SK-N-SH (cell line): ENCODE measurements at regions not wholly inside any gene's neighbourhood (a gene's known extent, or its start where the extent isn't known, plus 50 kb on each side); places are given as distances from the start of the nearest gene placed in this dataset.

ENCODE experiments used
- CTCF ChIA-PET: fragments of 300-600, 350-600 bp; formaldehyde crosslinking; extraction: SDS; loops from one replicate; lab custom pipeline; 2021; lab: Yijun Ruan, JAX
- POLR2A ChIA-PET: fragments of 350-600 bp; sonication (Branson Sonifier 250); formaldehyde crosslinking; extraction: SDS; loops from one replicate; lab custom pipeline; 2020; ENCODE audit warnings: antibody characterized with exemption, inconsistent platforms; lab: Yijun Ruan, JAX
- DNase-seq: peaks from one replicate; pipeline ENCODE4 v3.0.0; 2012
- H2AFZ ChIP-seq: fragments of 200-600 bp; sonication (generic); 2 replicates; pipeline ENCODE4 v1.8.1; 2016; ENCODE audit warnings: antibody characterized with exemption, mild to moderate bottlenecking, low read depth
- H3F3A ChIP-seq: fragments of 200-600 bp; sonication (generic); replicated peaks from 2 replicates; pipeline ENCODE3; 2016; ENCODE audit warnings: antibody characterized with exemption, mild to moderate bottlenecking; ENCODE audit not compliant: insufficient read depth
- H3K27ac ChIP-seq, 2 experiments: fragments of 200-500 bp in 1 of 2; fragments of 200-600 bp in 1 of 2; sonication (Bioruptor generic) in 1 of 2; sonication (generic), shearing (Covaris generic) in 1 of 2; 2 replicates each; pipeline versions ENCODE4 v1.5.1 to v1.6.1; 2014 to 2016; ENCODE audit warnings: low read depth in 2 of 2, inconsistent platforms in 1 of 2, low read length in 1 of 2, mild to moderate bottlenecking in 1 of 2, mixed read lengths in 1 of 2
- H3K27me3 ChIP-seq: fragments of 200-600 bp; sonication (generic), shearing (Covaris generic); 2 replicates; pipeline ENCODE4 v1.6.1; 2016; ENCODE audit warnings: mixed run types; ENCODE audit not compliant: insufficient read depth
- H3K36me3 ChIP-seq, 2 experiments: fragments of 200-500 bp in 1 of 2; fragments of 200-600 bp in 1 of 2; sonication (Bioruptor generic) in 1 of 2; sonication (generic) in 1 of 2; replicated peaks in 1 of 2; 2 replicates each; pipeline versions ENCODE3 to v1.5.1; 2014 to 2016; ENCODE audit warnings: low read length in 1 of 2, mild to moderate bottlenecking in 1 of 2; ENCODE audit not compliant: insufficient read depth in 2 of 2, control insufficient read depth in 1 of 2
- H3K4me1 ChIP-seq, 2 experiments: fragments of 200-500 bp in 1 of 2; fragments of 200-600 bp in 1 of 2; sonication (Bioruptor generic) in 1 of 2; sonication (generic), shearing (Covaris generic) in 1 of 2; 2 replicates each; pipeline versions ENCODE4 v1.5.1 to v1.6.1; 2014 to 2016; ENCODE audit warnings: low read depth in 1 of 2, low read length in 1 of 2, mixed run types in 1 of 2; ENCODE audit not compliant: insufficient read depth in 2 of 2, control insufficient read depth in 1 of 2
- H3K4me2 ChIP-seq: fragments of 200-600 bp; sonication (generic), shearing (Covaris generic); 2 replicates; pipeline ENCODE4 v1.6.1; 2017; ENCODE audit warnings: mixed run types
- H3K4me3 ChIP-seq, 2 experiments: fragments of 200-500 bp in 1 of 2; fragments of 200-600 bp in 1 of 2; sonication (Bioruptor generic) in 1 of 2; sonication (generic), shearing (Covaris generic) in 1 of 2; 2 replicates each; pipeline versions ENCODE4 v1.5.1 to v1.8.1; 2014 to 2016; ENCODE audit warnings: low read depth in 2 of 2, inconsistent platforms in 1 of 2, low read length in 1 of 2, mild to moderate bottlenecking in 1 of 2, mixed read lengths in 1 of 2, moderate library complexity in 1 of 2
- H3K79me2 ChIP-seq: fragments of 200-600 bp; sonication (generic); 2 replicates; pipeline ENCODE4 v1.8.1; 2017; ENCODE audit warnings: mild to moderate bottlenecking; ENCODE audit not compliant: insufficient read depth
- H3K9ac ChIP-seq: fragments of 200-600 bp; sonication (generic); 2 replicates; pipeline ENCODE4 v1.6.1; 2017; ENCODE audit warnings: mixed run types
- H3K9me2 ChIP-seq: fragments of 200-600 bp; sonication (generic); 2 replicates; pipeline ENCODE4 v1.6.1; 2017; ENCODE audit warnings: mixed run types
- H3K9me3 ChIP-seq: fragments of 200-600 bp; sonication (generic); 2 replicates; pipeline ENCODE4 v1.6.1; 2017; ENCODE audit warnings: mixed run types, mild to moderate bottlenecking, moderate library complexity
- H4K20me1 ChIP-seq: fragments of 200-600 bp; sonication (generic); 2 replicates; pipeline ENCODE4 v1.6.1; 2017; ENCODE audit warnings: mild to moderate bottlenecking, mixed run types; ENCODE audit not compliant: insufficient read depth
- EP300 ChIP-seq, 2 experiments: IDR thresholded peaks; 2 replicates each; pipeline versions ENCODE4 v1.4.0 to v1.6.1; 2012; ENCODE audit warnings: borderline replicate concordance in 1 of 2, low read depth in 1 of 2, low read length in 1 of 2
- EZH2phosphoT487 ChIP-seq: fragments of 200-600 bp; sonication (generic); IDR thresholded peaks from 2 replicates; pipeline ENCODE4 v1.6.1; 2017; ENCODE audit warnings: low read depth, mixed run types, mild to moderate bottlenecking, antibody characterized with exemption, moderate library complexity, borderline replicate concordance
- FOXJ3 ChIP-seq: sonication (generic); formaldehyde crosslinking; IDR thresholded peaks from 2 replicates; pipeline ENCODE4 v1.5.1; 2020; ENCODE audit warnings: mild to moderate bottlenecking, missing genetic modification reagents
- FOXM1 ChIP-seq: IDR thresholded peaks from 2 replicates; pipeline ENCODE4 v1.4.0; 2012; ENCODE audit warnings: low read depth, mild to moderate bottlenecking
- GABPA ChIP-seq: IDR thresholded peaks from 2 replicates; pipeline ENCODE4 v1.4.0; 2012; ENCODE audit warnings: low read depth, mild to moderate bottlenecking
- GATA2 ChIP-seq: sonication (generic); formaldehyde crosslinking; IDR thresholded peaks from 2 replicates; pipeline ENCODE4 v1.5.0; 2020; ENCODE audit warnings: mild to moderate bottlenecking, missing genetic modification reagents
- JUND ChIP-seq: IDR thresholded peaks from 2 replicates; pipeline ENCODE4 v1.4.0; 2012
- MXI1 ChIP-seq: IDR thresholded peaks from 2 replicates; pipeline ENCODE4 v1.6.1; 2012; ENCODE audit warnings: mild to moderate bottlenecking, low read depth, low read length, improper control_type of control experiment
- RAD21 ChIP-seq: IDR thresholded peaks from 2 replicates; pipeline ENCODE4 v1.6.1; 2012; ENCODE audit warnings: mild to moderate bottlenecking, low read length
- RCOR1 ChIP-seq: fragments of 150-350 bp; IDR thresholded peaks from 2 replicates; pipeline ENCODE4 v1.6.1; 2017; ENCODE audit warnings: antibody characterized with exemption, low read length
- SMC3 ChIP-seq: IDR thresholded peaks from 2 replicates; pipeline ENCODE4 v1.6.1; 2012; ENCODE audit warnings: low read depth, low read length, improper control_type of control experiment
- TCF12 ChIP-seq: IDR thresholded peaks from 2 replicates; pipeline ENCODE4 v1.4.0; 2012
- TEAD4 ChIP-seq: IDR thresholded peaks from 2 replicates; pipeline ENCODE4 v1.4.0; 2012; ENCODE audit warnings: mild to moderate bottlenecking, borderline replicate concordance; ENCODE audit not compliant: insufficient read depth
- YY1 ChIP-seq: IDR thresholded peaks from 2 replicates; pipeline ENCODE4 v1.4.0; 2012; ENCODE audit warnings: low read depth, mild to moderate bottlenecking
- WGBS: methylation state at CpG from one replicate; pipeline ENCODE4 v1.1.6; 2017; ENCODE audit warnings: low lambda C conversion rate; 5-methylcytosine and 5-hydroxymethylcytosine counted together
- TF ChIP-seq, protein P1 (sequence below): IDR thresholded peaks from 2 replicates; pipeline ENCODE4 v1.6.1; 2012; ENCODE audit warnings: mild to moderate bottlenecking, low read depth, low read length, moderate library complexity
- TF ChIP-seq, protein P2 (sequence below): IDR thresholded peaks from 2 replicates; pipeline ENCODE4 v1.4.0; 2012; ENCODE audit warnings: low read depth
- TF ChIP-seq, protein P3 (sequence below): IDR thresholded peaks from 2 replicates; pipeline ENCODE4 v1.4.0; 2012; ENCODE audit warnings: low read depth, borderline replicate concordance
- TF ChIP-seq, protein P4 (sequence below): fragments of 150-350 bp; IDR thresholded peaks from 2 replicates; pipeline ENCODE4 v1.6.1; 2016; ENCODE audit warnings: mild to moderate bottlenecking, low read depth, low read length

DNA sequence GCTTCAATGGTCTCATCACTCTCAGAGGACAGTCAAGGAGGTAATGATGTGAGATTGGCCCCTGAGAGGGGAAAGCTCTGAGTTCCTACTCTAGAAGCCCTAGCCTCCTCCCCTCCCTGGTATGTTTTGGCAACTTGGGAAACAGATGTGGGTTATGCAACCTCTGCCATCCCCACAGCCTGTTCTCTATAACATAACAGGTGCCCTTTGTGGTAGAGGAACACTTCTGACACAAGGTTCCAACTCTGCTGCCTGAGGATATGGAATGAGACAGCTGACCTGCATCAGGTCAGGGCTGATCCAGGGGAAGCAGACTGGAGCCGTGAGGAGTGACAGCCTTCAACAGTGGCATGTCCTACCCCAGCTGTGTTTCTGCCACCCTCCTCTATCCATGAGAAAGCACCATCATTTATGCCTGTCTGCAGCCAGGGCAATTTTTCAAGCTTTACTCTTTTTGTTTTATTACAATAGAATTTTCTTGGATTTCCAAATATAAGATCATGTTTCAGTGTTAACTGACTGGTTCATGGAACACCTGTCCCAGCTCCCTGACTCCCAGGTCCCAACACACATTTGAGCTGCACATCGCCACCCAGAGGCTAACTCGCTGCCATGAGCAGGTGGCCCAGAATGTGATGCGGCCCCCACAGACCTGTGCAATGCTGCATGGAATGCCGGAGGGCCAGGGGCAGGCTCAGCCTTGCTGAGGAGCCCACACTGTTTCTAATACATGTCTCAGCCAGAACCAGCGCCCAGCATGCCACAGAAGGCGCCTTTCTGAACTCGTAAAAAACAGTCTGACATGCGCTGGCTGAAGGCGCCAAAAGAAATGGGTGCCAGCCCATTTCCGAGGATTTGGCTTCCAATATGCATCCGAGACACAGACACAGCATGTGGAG is 124.8 kb upstream of the CHST15 start:
- WGBS = 48% methylated on average over 12 of the region's 12 CpGs
- Histone ChIP-seq H4K20me1 (no peaks in the 10 kb centered on the region), H3K27me3 (no peaks in the 10 kb centered on the region), H3K4me3 (no peak overlapping the region), H2AFZ (no peak overlapping the region), H3F3A (no peaks in the 10 kb centered on the region), H3K4me2 (no peak overlapping the region), H3K9me3 (no peaks in the 10 kb centered on the region), H3K9ac (no peak overlapping the region), H3K27ac (no peak overlapping the region), H3K4me1 (peaks cover 0 to 24% of the 10 kb centered on the region in 2 experiments; a peak in 1 of 4 replicates), H3K9me2 (no peaks in the 10 kb centered on the region), H3K79me2 (no peaks in the 10 kb centered on the region), H3K36me3 (no peaks in the 10 kb centered on the region)
- TF ChIP-seq, protein P1, sequence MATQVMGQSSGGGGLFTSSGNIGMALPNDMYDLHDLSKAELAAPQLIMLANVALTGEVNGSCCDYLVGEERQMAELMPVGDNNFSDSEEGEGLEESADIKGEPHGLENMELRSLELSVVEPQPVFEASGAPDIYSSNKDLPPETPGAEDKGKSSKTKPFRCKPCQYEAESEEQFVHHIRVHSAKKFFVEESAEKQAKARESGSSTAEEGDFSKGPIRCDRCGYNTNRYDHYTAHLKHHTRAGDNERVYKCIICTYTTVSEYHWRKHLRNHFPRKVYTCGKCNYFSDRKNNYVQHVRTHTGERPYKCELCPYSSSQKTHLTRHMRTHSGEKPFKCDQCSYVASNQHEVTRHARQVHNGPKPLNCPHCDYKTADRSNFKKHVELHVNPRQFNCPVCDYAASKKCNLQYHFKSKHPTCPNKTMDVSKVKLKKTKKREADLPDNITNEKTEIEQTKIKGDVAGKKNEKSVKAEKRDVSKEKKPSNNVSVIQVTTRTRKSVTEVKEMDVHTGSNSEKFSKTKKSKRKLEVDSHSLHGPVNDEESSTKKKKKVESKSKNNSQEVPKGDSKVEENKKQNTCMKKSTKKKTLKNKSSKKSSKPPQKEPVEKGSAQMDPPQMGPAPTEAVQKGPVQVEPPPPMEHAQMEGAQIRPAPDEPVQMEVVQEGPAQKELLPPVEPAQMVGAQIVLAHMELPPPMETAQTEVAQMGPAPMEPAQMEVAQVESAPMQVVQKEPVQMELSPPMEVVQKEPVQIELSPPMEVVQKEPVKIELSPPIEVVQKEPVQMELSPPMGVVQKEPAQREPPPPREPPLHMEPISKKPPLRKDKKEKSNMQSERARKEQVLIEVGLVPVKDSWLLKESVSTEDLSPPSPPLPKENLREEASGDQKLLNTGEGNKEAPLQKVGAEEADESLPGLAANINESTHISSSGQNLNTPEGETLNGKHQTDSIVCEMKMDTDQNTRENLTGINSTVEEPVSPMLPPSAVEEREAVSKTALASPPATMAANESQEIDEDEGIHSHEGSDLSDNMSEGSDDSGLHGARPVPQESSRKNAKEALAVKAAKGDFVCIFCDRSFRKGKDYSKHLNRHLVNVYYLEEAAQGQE = no peak
- TF ChIP-seq, protein P2, sequence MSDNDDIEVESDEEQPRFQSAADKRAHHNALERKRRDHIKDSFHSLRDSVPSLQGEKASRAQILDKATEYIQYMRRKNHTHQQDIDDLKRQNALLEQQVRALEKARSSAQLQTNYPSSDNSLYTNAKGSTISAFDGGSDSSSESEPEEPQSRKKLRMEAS = no peak
- TF ChIP-seq JUND (no peak), EZH2phosphoT487 (no peak), SMC3 (no peak), GATA2 (no peak), MXI1 (no peak), EP300 (IDR thresholded peaks at IDR 0.05; ENCODE audit: borderline replicate concordance in 1 of 2, low read depth in 1 of 2, low read length in 1 of 2) (no peak), TCF12 (no peak), RCOR1 (no peak), FOXJ3 (CRISPR knock-in tag) (no peak), RAD21 (no peak), TEAD4 (no peak), FOXM1 (no peak), YY1 (no peak), GABPA (no peak)
- TF ChIP-seq, protein P3, sequence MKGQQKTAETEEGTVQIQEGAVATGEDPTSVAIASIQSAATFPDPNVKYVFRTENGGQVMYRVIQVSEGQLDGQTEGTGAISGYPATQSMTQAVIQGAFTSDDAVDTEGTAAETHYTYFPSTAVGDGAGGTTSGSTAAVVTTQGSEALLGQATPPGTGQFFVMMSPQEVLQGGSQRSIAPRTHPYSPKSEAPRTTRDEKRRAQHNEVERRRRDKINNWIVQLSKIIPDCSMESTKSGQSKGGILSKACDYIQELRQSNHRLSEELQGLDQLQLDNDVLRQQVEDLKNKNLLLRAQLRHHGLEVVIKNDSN = no peak
- TF ChIP-seq, protein P4, sequence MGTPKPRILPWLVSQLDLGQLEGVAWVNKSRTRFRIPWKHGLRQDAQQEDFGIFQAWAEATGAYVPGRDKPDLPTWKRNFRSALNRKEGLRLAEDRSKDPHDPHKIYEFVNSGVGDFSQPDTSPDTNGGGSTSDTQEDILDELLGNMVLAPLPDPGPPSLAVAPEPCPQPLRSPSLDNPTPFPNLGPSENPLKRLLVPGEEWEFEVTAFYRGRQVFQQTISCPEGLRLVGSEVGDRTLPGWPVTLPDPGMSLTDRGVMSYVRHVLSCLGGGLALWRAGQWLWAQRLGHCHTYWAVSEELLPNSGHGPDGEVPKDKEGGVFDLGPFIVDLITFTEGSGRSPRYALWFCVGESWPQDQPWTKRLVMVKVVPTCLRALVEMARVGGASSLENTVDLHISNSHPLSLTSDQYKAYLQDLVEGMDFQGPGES = no peak
- ChIA-PET POLR2A (no interaction called here), CTCF (interaction anchor here (0.6 to 2.3 kb wide), 6 partner anchors 11 to 128 kb away, joined by 3 to 7 read pairs (median 3); no protein-coding TSS in a partner anchor)
- DNase-seq = no peak
